ENCODE measurements at regions not wholly inside any gene's neighbourhood (a gene's known extent, or its start where the extent isn't known, plus 50 kb on each side); places are given as distances from the start of the nearest gene placed in this dataset.
"Not testable (repeated sequence)": the region's sequence is repeated elsewhere in the genome, so short reads cannot be mapped to it uniquely, and the experiment has no call there.

DNA sequence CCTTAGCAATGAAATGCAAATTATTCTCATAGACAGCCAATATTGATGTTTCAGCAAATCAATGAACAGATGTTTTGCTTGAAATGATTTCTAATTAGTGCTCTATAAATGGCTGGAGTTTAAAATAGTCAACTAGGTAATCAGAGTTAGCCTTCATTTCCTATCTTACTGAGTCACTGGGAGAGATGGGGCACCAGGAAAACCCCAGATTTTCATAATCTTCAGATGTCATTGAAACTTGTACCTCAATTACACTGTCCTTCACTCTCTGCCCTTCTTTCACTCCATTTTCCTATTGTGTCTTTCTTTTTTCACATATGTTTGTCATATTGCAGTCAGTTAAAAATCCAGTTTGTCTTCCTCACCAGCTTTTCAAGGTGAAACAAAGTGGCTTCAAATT lies 92.7 kb downstream of the C12orf75 start:
- no peak for DNase-seq

DNA sequence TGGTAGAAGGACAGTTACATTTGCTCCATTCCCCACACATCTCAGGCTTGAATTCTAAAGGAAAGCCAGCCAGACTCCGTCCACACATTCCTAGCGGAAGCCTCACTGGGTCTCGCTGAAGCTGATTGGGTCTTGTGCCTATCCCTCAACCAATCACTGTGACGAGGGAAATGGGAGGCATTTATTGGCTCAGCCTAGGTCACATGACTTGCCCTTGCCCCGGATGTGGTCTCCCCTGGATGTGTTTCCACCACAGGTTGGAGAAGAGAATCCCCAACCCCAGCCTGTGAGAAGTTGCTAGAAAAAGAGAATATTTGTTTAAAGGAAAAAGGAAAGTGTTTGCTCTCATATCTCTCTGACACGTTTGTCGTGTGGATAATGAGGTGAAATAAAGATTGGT lies 93.4 kb downstream of the C12orf75 start:
- no peak for DNase-seq

DNA sequence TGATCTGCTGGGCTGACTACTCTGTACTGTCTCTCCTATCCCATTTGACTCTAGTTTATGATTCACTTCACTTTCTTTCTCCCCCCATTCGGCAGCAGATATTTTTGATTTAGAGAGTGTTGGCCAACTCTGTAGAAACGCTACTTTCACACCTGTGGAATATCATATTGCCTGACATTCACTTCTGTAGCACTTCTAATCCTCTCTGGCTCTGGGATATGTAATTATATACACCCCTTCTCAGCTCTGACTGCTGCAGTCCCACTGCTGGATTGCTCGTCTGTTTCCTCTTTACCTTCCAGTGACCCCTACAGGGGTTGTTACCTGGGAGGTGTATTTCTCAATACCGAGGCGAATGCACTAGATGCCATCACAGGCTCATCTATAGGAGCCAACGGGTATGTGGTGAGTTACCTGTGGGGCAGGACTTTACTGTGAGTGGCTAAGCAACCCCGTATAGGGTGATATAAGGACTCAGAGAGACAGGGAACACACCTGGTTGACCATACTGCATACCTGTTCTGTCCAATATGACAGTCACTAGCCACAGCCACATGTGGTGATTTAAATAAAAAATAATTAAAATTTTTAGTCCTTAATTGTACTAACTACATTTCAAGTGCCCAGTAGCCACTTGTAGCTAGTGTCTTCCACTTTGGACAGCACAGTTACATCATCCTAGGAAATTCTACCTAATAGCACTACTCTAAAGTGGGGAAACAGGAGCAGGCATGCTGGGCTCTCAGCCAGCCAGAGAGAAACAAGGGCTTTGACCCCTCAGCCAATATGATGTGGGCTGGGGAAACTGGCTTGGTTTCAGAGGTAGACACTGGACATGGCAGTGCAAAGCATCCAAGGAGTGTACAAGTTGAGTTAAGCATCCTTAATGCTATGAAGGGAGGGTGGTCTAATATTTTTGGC lies 95.0 kb downstream of the C12orf75 start:
- DNase-seq = no peak

DNA sequence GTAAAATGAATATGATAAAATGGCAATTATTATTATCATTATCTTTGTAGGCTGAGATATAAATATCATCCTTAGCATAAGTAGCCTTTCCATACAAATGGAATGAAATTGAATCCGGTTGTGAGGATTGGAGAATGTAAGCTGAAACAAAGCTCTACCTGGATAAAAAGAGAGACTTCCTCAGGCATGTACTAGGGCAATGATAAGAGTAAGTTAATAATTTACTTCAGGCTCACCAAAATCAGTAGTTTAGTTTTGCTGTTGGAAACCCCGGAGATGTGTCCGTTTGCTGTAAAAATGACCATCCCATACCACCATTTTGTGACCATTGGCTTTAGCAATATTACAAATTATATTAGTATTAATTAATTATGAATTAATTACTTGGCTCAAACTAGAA lies 96.3 kb downstream of the C12orf75 start:
- no peak for DNase-seq

DNA sequence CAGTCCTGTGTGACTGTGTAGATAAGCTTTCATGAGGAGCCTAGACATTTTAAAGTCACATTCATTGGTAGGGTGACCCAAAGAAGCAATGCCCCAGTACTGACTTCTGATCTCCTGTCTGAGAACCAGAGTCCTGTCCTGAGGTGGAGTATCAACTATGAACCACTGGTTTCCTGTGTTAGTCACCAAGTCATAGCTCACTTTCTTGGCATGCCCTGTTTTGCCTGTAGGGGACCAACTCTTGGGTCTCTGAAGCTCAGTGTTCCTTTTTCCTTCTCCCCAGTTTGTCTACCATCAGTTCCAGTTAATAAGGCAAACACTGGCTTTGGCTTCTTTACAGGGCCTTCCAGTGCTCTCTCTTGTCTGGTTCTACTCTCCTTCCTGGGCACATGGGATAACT lies 97.4 kb downstream of the C12orf75 start:
- no peak for DNase-seq

DNA sequence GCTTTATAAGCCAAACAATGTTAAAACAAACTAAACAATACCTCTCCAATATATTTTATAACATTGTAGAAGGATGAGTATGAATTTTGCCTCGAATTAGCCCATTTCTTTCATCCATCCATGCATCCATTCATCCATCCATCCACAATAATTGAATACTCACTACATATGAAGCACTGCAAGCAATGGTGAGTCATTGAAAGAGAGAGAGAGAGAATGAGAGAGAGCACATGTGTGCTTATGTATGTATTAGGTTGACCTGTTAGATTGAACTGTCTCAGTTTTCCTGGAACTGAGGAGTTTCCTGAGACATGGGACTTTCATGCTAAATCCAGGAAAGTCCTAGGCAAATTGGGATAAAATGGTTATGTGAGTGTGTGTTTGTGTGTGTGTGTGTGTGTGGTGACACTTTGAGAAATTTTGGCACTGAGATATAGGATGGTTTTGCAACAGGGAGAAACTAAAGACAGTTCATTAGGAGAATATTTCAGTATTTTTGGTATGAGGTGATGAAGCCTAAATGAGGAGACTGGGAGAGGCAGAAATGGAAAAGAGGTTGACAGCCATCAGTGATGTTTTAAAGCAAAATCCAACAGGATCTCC lies 98.4 kb downstream of the C12orf75 start:
- no peak for DNase-seq

DNA sequence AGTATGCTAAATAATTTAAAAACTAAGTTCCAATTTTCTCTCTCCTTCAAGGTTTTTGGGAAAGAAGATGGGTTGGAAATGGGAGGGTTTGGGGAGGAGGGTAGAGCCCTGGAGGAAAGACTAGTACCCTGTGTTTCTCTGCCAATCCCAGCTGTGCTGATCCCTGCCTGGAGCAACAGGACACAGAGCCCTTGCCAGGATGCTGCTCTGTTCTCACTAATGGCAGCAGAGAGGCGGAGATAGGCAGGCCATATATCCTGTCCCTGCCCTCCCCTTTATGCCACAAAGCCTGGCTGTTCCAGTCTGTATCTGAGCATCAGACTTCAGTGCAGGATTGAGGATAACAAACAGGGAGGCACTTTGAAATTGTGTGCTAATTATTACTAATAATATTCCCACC lies 99.0 kb downstream of the C12orf75 start:
- DNase-seq = no peak

DNA sequence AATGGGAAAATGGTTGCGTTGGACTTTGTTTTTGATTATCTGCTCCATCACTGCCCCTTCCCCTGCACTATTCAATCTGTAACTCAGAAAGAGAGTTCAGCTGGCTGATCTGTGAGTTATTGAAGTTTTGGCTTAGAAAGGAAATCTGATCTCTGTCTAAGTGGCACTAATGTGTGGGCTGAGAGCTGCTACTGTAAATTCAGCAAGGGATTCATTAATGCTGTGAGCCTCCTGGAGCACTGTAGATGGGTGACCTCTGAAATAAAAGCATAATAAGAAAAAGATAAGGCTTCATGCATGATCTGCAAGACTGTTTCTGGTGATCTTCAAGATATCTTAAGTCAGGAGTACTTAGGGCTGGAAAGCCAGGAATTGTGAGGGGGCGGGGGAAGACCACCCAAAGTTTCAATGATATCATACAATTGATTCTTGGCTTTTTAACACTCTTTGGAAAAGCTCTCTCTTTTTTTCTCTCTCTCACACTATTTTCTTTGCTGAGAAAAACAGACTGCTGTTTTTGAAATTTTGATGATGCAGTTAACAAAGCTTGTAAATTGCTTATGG lies 101.1 kb downstream of the C12orf75 start:
- DNase-seq = no peak

DNA sequence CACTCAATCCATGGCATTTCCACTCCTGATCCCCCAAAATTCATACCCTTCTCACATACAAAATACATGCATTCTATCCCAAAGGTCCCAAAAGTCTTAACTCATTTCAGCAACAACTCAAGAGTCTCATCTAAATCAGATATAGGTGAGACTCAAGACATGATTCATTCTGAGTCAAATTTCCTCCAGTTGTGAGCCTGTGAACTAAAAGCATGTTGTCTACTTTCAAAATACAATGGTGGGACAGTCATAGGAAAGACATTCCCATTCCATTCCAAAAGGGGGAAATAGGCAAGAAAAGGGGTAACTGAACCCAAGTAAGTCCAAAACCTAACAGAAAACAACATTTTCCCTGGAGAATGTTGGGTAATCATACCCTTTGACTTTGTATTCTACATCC lies 103.3 kb downstream of the C12orf75 start:
- no peak for DNase-seq

DNA sequence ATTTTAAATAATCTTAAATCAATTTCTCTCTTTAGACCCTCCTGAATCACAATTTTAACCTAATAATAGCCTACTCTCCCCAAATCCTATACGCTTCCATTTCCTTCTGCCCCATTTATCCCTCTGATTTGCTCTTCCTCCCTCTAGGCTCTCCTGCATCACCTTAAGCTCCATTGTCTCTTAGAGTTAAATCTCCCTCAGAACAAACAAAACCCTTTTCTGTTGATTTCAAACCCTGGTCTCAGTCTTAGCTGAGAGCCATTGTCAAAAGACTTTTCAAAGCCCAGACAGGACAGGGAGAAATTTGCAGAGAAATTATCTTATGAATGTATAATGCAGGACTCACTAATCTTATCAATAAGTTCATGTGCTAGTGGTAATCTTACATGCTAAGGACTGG lies 106.1 kb downstream of the C12orf75 start:
- DNase-seq = no peak

DNA sequence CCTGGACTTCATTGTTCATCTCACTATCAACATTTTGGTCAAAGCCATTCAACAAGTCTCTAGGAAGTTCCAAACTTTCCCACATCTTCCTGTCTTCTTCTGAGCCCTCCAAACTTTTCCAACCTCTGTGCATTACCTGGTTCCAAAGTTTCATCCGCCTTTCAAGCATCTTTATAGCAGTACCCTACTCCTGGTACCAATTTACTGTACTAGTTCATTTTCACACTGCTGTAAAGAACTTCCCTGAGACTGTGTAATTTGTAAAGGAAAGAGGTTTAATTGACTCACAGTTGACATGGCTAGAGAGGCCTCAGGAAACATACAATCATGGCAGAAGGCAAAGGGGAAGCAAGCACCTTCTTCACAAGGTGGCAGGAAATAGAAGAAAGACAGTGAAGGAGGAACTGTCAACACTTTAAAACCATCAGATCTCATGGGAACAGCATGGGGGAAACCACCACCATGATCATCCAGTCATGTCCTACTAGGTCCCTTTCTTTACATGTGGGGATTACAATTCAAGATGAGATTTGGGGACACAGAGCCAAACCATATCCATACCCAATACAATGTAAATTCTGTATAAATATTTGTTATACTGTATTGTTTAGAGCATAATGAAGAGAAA lies 109.7 kb downstream of the C12orf75 start:
- DNase-seq = no peak

DNA sequence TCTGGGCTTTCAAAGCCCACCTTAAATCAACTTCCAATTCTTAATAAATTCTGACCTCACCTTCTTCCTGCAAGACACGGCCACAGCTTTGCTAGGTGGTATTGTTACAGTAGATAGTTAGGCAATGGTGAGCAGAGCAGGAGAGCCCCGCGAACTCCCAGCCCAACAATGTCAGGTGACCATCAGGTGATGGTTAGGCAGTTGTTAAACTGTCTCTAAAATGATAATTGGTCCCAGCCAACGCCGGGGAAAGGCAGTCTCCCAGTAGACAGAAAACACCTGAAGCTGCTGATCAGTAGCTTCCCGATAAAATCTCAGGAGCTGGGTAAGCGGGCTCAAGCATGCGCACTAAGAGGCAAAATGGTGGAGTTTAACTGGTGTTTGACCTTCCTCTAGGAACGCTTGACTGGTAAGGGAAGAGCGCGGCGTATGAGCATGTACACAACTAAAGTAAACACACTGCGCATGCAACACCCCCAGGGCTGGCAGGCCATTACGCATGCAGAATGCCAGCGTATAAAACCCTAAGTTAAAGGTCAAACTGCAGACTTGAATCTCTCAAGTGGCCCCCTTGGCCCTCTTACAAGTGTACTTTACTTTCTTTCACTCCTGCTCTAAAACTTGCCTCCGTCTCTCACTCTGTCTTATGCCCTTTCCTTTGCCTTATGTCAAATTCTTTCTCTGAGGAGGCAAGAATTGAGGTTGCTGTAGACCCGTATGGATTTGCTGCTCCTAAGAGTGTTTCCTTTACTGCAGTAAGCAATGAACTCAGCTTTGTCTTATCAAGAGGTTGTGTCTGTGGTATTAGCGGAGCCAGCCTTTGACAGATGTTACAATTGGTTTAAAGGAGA lies 113.5 kb downstream of the C12orf75 start:
- no peak for DNase-seq

DNA sequence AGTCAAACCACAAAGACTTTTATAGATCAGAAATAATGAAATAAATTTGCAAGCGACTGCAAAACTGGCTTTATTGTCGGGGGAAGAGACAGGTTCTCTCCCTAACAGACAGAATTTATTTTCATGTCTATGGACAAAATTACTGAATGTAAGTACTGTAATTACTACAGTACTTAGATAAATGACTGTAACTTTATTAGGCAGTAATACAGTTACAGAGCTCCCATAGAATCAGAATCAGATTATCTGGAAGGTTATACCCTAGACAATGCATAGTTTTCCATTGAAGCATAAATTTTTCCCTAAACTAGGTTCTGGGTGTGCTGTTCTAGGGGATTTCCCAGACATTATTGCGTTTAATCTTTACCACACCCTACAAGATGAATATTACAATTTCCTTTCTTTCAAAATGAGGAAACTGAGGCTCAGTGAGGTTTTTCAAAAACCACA lies 114.2 kb downstream of the C12orf75 start:
- DNase-seq = no peak

DNA sequence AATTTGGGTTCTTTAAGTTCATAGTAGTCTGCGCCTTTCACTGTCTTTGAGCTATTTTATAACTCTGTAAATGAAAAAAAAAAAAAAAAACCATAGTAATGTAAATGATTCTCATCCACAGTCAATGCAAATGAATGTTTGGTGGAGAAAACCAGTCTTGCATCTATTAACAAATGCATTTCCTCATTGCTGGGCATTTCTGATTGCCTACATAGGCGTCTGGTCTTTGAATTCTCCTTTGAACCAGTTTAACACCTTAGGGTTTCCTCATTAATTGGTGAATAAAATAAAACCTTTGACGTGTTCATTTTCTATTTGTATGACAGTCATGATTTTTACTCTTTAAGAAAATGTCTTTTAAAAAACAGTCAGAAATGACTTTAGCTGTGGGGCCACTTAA lies 114.8 kb downstream of the C12orf75 start:
- no peak for DNase-seq

DNA sequence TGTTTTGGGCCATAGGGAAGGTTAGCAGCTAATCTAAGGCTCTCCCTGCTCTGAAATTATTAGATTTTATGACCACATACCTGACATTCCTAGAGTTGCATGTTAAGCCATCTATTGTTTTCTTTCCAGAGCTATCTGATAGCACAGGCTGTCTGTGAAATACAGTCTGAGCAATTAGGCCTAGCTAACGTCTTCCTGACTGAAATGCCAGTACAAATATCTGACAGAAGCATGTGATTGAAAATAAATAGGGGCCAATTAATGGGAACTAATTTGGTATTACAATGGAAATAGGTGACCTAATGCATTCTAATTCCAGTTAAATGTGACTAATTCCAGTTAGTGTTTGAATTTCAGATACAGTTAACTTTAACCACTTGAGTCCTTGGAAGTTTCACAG lies 115.2 kb downstream of the C12orf75 start:
- DNase-seq = peak; percentile 19

DNA sequence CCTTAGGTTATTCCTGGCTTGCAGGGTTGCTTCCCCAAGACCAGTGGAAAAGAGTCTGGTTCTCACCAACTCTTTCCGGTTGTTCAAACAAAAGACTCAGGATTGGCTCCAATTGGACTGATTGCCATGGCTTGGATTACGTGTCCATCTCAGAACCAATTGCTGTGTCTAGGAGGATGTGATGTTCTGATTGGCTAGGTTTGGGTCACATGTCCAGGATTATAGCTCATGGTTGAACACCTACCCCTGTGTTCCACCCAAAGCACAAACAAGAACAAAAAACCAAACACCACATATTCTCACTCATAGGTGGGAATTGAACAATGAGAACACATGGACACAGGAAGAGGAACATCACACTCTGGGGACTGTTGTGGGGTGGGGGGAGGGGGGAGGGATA lies 116.0 kb downstream of the C12orf75 start:
- not testable (repeated sequence) for DNase-seq

DNA sequence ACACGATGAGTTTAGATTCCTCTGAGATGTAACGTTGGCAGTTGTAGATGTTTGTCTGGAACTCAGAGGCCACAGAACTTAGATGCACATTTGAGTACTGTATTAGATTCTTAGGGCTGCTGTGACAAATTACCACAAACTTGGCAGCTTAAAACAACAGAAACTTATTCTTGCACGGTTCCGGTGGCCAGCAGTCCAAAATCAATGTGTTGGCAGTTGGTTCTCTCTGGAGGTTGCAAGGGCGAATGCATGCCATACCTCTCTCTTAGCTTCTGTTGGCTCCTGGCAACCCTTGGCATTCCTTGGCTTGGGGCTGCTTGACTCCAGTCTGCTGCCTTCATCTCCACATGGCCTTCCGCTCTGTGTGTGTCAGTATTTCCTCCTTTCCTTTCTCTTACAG lies 118.9 kb downstream of the C12orf75 start:
- DNase-seq = no peak

DNA sequence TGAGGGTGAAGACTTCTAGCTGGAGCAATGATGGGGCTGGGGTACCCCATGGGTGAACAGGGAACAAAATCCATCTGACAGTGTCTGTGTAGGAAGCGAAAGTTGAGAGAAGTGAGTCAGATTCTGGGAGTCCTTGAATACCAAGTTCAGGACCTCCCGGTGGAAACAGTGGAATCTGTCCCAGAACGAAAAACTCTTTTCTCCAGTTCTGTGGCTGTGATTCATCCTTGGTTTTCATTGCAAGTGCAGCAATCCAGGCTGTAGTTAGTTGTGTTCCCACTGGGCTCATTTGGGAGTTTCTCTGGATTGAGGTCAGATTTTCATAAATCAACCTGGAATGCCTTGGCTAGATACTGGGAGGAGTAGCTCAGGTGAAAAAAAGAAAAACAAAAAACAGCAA lies 120.7 kb downstream of the C12orf75 start:
- DNase-seq = no peak

DNA sequence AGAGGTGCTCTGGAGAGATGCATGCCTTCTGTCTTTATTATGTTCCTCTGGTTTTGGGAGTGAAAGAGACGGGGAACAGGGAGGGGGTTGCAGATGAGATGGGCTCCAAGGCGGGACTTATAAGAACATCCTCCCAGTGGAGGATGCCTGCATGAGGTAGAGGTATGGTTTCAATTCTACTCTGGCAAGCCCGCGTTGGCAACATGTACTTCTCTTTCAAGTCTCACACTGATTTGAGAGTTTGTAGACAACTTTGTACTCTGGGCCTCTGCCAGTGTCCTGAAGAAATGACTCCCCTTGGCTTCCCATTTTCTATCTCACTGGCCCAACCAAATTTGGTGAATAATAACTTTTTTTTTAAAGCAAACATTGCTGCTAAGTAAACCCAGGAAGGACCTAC lies 121.3 kb downstream of the C12orf75 start:
- DNase-seq = no peak

DNA sequence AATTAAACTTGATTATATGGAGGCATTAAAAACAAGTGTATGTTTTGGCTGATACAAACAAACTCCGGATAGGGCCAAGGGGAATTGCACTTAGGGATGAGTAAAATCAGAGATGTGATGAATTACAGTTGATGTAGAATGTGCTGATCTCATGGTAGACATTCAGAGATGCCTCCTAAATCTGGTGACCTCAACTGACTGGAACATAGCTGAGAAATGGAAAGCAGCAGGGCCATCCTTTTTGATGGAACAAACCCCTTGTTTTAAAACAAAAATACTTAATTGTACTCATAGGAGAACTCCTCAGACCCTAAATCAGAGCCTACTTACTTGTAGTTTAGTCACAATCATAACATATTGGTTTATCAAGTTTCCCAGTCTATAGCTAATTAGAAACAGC lies 122.8 kb downstream of the C12orf75 start:
- no peak for DNase-seq

DNA sequence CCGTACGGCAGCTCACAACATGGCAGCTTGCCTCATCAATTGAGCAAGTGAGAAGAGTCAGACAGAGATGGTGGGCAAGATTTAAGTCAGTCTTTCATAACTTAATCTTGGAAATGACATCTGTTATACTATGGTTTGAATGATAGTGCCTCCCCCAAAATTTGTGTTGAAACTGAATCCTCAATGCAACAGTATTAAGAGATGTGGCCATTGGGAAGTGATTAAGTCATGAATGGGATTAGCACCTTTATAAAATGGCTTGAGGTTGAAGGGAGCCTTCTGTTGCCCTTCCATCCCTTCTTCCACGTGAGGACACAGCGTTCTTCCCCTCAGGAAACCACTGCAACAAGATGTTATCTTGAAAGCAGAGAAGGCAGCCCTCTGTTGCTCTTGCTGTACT lies 124.2 kb downstream of the C12orf75 start:
- DNase-seq = no peak

DNA sequence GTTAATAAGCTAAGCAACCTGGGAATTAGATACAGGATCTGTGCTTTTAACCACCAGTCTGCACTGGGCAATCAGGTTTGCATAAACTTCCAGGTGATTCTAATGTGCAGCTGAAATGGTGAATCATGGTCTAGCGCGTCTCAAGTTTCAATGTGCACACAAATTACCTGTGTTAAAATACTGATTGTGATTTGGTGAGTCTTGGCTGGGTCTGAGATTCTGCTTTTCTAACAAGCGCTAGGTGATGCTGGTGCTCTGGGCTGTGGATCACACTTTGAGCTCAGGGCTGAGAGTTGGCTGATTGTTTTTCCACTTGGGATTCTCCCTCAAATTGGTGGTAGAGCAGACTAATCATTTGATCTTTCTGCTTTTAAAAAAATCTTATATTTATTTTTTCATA lies 124.8 kb downstream of the C12orf75 start:
- DNase-seq = no peak

DNA sequence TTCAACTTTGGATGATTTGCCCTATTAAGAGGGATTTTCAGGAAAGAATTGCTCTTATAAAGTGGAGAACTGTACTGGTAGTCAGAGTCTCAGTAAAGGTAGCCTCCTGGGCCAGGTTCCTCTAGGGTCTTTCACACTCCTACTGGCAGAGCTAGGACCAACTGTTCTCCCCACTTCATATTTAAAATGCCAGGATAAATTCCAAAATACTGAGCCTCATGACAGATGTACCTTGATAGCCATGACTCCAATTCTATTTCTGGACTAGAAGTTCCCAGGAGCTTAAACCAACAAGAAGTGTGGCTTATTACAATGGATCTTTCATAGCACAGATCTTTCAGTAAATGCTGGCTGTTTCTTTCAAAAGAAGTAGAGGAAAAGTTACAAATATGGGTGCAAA lies 126.5 kb downstream of the C12orf75 start:
- no peak for DNase-seq

All from retina (tissue), 1 donor.